HUES64 (cell line): ENCODE measurements at regions not wholly inside any gene's neighbourhood (a gene's known extent, or its start where the extent isn't known, plus 50 kb on each side); places are given as distances from the start of the nearest gene placed in this dataset.
"Not testable (repeated sequence)": the region's sequence is repeated elsewhere in the genome, so short reads cannot be mapped to it uniquely, and the experiment has no call there.

Experiments used
- H3K27ac ChIP-seq: 2 replicates; pipeline ENCODE4 v1.7.0; 2013; ENCODE audit warnings: low read depth, low read length, inconsistent platforms
- H3K27me3 ChIP-seq: 2 replicates; pipeline ENCODE4 v1.6.1; 2013; ENCODE audit warnings: mild to moderate bottlenecking, low read length; ENCODE audit not compliant: insufficient read depth
- H3K36me3 ChIP-seq: 2 replicates; pipeline ENCODE4 v1.6.1; 2013; ENCODE audit warnings: mild to moderate bottlenecking, low read length; ENCODE audit not compliant: insufficient read depth
- H3K4me1 ChIP-seq: 2 replicates; pipeline ENCODE4 v1.6.1; 2013; ENCODE audit warnings: mild to moderate bottlenecking, low read length, moderate library complexity; ENCODE audit not compliant: insufficient read depth
- H3K4me3 ChIP-seq: 2 replicates; pipeline ENCODE4 v1.5.1; 2013; ENCODE audit warnings: mild to moderate bottlenecking, low read length, moderate library complexity
- H3K9ac ChIP-seq: 2 replicates; pipeline ENCODE4 v1.6.1; 2013; ENCODE audit warnings: mild to moderate bottlenecking, low read depth, low read length
- H3K9me3 ChIP-seq: 2 replicates; pipeline ENCODE4 v1.6.1; 2013; ENCODE audit warnings: low read depth, low read length; ENCODE audit not compliant: insufficient read depth
- WGBS: fragments of 150-250, 120-280 bp; methylation state at CpG from one replicate; pipeline ENCODE4 v1.1.7; 2013; ENCODE audit warnings: missing lambda C conversion rate; 5-methylcytosine and 5-hydroxymethylcytosine counted together

- WGBS: 87% methylated on average over 19 of the region's 19 CpGs
- Histone ChIP-seq H3K4me3 (peak overlapping the region; percentile 29), H3K4me1 (peaks cover 16% of the 10 kb centered on the region)
- not testable (repeated sequence) for H3K9me3 ChIP-seq, H3K36me3 ChIP-seq, H3K27me3 ChIP-seq, H3K9ac ChIP-seq, H3K27ac ChIP-seq
Measured at GRCh38 chr4:156290026-156290425, 336.4 kb upstream of the CTSO start.

- WGBS: 95% methylated on average over 3 of the region's 3 CpGs
- H3K9me3 ChIP-seq: no peaks in the 10 kb centered on the region; the same call in 1 of the 2 replicates
- no peak overlapping the region for H3K27ac ChIP-seq
Measured at GRCh38 chr4:156280686-156281085, 327.0 kb upstream of the CTSO start.

GRCh38 chr4:156265407-156265806 is 311.7 kb upstream of the CTSO start:
- H3K4me1 ChIP-seq: no peaks in the 10 kb centered on the region
- no peak overlapping the region for H3K27ac ChIP-seq
- no peaks in the 10 kb centered on the region for H3K27me3 ChIP-seq
- H3K4me3 ChIP-seq: no peak overlapping the region
- no peak overlapping the region for H3K9ac ChIP-seq
- no peaks in the 10 kb centered on the region for H3K9me3 ChIP-seq
- no peaks in the 10 kb centered on the region for H3K36me3 ChIP-seq

More at GRCh38 chr4:156280686-156281085, 327.0 kb upstream of the CTSO start:
- Histone ChIP-seq H3K27me3 (no peaks in the 10 kb centered on the region), H3K36me3 (no peaks in the 10 kb centered on the region), H3K4me1 (no peaks in the 10 kb centered on the region), H3K4me3 (no peak overlapping the region), H3K9ac (no peak overlapping the region)

- no peak overlapping the region for H3K9ac ChIP-seq
- H3K4me3 ChIP-seq: no peak overlapping the region
- no peaks in the 10 kb centered on the region for H3K27me3 ChIP-seq
- H3K9me3 ChIP-seq: no peaks in the 10 kb centered on the region
- H3K36me3 ChIP-seq: no peaks in the 10 kb centered on the region
- no peak overlapping the region for H3K27ac ChIP-seq
- 100% methylated on average over 1 of the region's 1 CpG for WGBS
- no peaks in the 10 kb centered on the region for H3K4me1 ChIP-seq
Measured at GRCh38 chr4:156261230-156261629, 307.6 kb upstream of the CTSO start.

GRCh38 chr4:156255230-156256007 is 301.8 kb upstream of the CTSO start:
- no peak overlapping the region for H3K9ac ChIP-seq
- no peaks in the 10 kb centered on the region for H3K9me3 ChIP-seq
- no peak overlapping the region for H3K27ac ChIP-seq
- no peaks in the 10 kb centered on the region for H3K27me3 ChIP-seq
- H3K36me3 ChIP-seq: no peaks in the 10 kb centered on the region
- H3K4me3 ChIP-seq: no peak overlapping the region
- WGBS: 84% methylated on average over 2 of the region's 5 CpGs
- no peaks in the 10 kb centered on the region for H3K4me1 ChIP-seq

GRCh38 chr4:156252358-156252921 is 298.8 kb upstream of the CTSO start:
- 98% methylated on average over 2 of the region's 2 CpGs for WGBS
- Histone ChIP-seq H3K9me3 (no peaks in the 10 kb centered on the region), H3K27me3 (no peaks in the 10 kb centered on the region), H3K27ac (no peak overlapping the region), H3K4me3 (no peak overlapping the region), H3K4me1 (no peaks in the 10 kb centered on the region), H3K36me3 (no peaks in the 10 kb centered on the region), H3K9ac (no peak overlapping the region)

- H3K27me3 ChIP-seq: no peaks in the 10 kb centered on the region
Measured at GRCh38 chr4:156251373-156252065, 297.9 kb upstream of the CTSO start.

GRCh38 chr4:156248917-156249316 is 295.3 kb upstream of the CTSO start:
- Histone ChIP-seq H3K27me3 (no peaks in the 10 kb centered on the region), H3K4me1 (no peaks in the 10 kb centered on the region), H3K9me3 (no peaks in the 10 kb centered on the region), H3K4me3 (no peak overlapping the region), H3K36me3 (no peaks in the 10 kb centered on the region), H3K27ac (no peak overlapping the region), H3K9ac (no peak overlapping the region)
- 75% methylated on average over 1 of the region's 3 CpGs for WGBS

More at GRCh38 chr4:156251373-156252065, 297.9 kb upstream of the CTSO start:
- Histone ChIP-seq H3K27ac (no peak overlapping the region), H3K9me3 (no peaks in the 10 kb centered on the region), H3K36me3 (no peaks in the 10 kb centered on the region), H3K4me3 (no peak overlapping the region), H3K4me1 (no peaks in the 10 kb centered on the region), H3K9ac (no peak overlapping the region)
- WGBS: 96% methylated on average over 3 of the region's 3 CpGs

GRCh38 chr4:156247470-156247869 is 293.8 kb upstream of the CTSO start:
- Histone ChIP-seq H3K9me3 (no peaks in the 10 kb centered on the region), H3K4me3 (no peak overlapping the region), H3K36me3 (no peaks in the 10 kb centered on the region), H3K27me3 (no peaks in the 10 kb centered on the region), H3K4me1 (no peaks in the 10 kb centered on the region), H3K27ac (no peak overlapping the region), H3K9ac (no peak overlapping the region)
- 50% methylated on average over 2 of the region's 2 CpGs for WGBS

GRCh38 chr4:156243015-156243414 is 289.3 kb upstream of the CTSO start:
- Histone ChIP-seq H3K27me3 (no peaks in the 10 kb centered on the region), H3K9me3 (no peaks in the 10 kb centered on the region), H3K36me3 (no peaks in the 10 kb centered on the region), H3K4me1 (no peaks in the 10 kb centered on the region), H3K4me3 (no peak overlapping the region), H3K27ac (no peak overlapping the region), H3K9ac (no peak overlapping the region)
- WGBS: 92% methylated on average over 4 of the region's 4 CpGs

GRCh38 chr4:156242390-156242789 is 288.7 kb upstream of the CTSO start:
- Histone ChIP-seq H3K9me3 (no peaks in the 10 kb centered on the region), H3K36me3 (no peaks in the 10 kb centered on the region), H3K4me3 (no peak overlapping the region), H3K9ac (no peak overlapping the region), H3K27ac (no peak overlapping the region), H3K27me3 (no peaks in the 10 kb centered on the region), H3K4me1 (no peaks in the 10 kb centered on the region)
- WGBS: 93% methylated on average over 4 of the region's 4 CpGs
